HEK293T (cell line): ENCODE measurements at regions not wholly inside any gene's neighbourhood (a gene's known extent, or its start where the extent isn't known, plus 50 kb on each side); places are given as distances from the start of the nearest gene placed in this dataset.

Source experiments
- CTCF ChIA-PET: fragments of 350-600 bp; formaldehyde crosslinking; extraction: SDS; loops from one replicate; lab custom pipeline; 2021; ENCODE audit warnings: antibody characterized with exemption, inconsistent platforms; lab: Yijun Ruan, JAX
- POLR2A ChIA-PET: fragments of 350-600 bp; formaldehyde crosslinking; extraction: SDS; loops from one replicate; lab custom pipeline; 2020; ENCODE audit warnings: antibody characterized with exemption, inconsistent platforms; lab: Yijun Ruan, JAX
- DNase-seq: peaks from one replicate; pipeline ENCODE4 v3.0.0; 2012; ENCODE audit warnings: mixed read lengths; ENCODE audit errors: extremely low spot score
- ARNT ChIP-seq: fragments of 450-650 bp; IDR thresholded peaks from 2 replicates; pipeline ENCODE4 v1.6.1; 2017; ENCODE audit warnings: mild to moderate bottlenecking
- BHLHE40 ChIP-seq: fragments of 450-650 bp; IDR thresholded peaks from 2 replicates; pipeline ENCODE4 v1.6.1; 2016; ENCODE audit warnings: mild to moderate bottlenecking, moderate library complexity, borderline replicate concordance
- CTBP1 ChIP-seq: fragments of 450-650 bp; IDR thresholded peaks from 2 replicates; pipeline ENCODE4 v1.6.1; 2016; ENCODE audit warnings: borderline replicate concordance
- ELF4 ChIP-seq: fragments of 450-650 bp; IDR thresholded peaks from 2 replicates; pipeline ENCODE4 v1.6.1; 2017; ENCODE audit warnings: antibody characterized with exemption
- FOXA1 ChIP-seq: fragments of 450-650 bp; IDR thresholded peaks from 2 replicates; pipeline ENCODE4 v1.6.1; 2016; ENCODE audit warnings: mild to moderate bottlenecking
- FOXK2 ChIP-seq: fragments of 450-650 bp; IDR thresholded peaks from 2 replicates; pipeline ENCODE4 v1.6.1; 2016; ENCODE audit warnings: mild to moderate bottlenecking
- FOXM1 ChIP-seq: fragments of 450-650 bp; IDR thresholded peaks from 2 replicates; pipeline ENCODE4 v1.6.1; 2017; ENCODE audit warnings: mild to moderate bottlenecking, borderline replicate concordance
- HDGF ChIP-seq: fragments of 450-650 bp; IDR thresholded peaks from 2 replicates; pipeline ENCODE4 v1.6.1; 2017; ENCODE audit warnings: antibody characterized with exemption, borderline replicate concordance
- L3MBTL2 ChIP-seq: fragments of 450-650 bp; conservative IDR thresholded peaks from 2 replicates; pipeline ENCODE4 v1.6.1; 2016; ENCODE audit warnings: mild to moderate bottlenecking
- LEF1 ChIP-seq: fragments of 450-650 bp; IDR thresholded peaks from 2 replicates; pipeline ENCODE4 v1.6.1; 2017; ENCODE audit warnings: mild to moderate bottlenecking, borderline replicate concordance
- NFRKB ChIP-seq: fragments of 450-650 bp; IDR thresholded peaks from 2 replicates; pipeline ENCODE4 v1.6.1; 2016; ENCODE audit warnings: mild to moderate bottlenecking, moderate library complexity
- PKNOX1 ChIP-seq: fragments of 450-650 bp; IDR thresholded peaks from 2 replicates; pipeline ENCODE4 v1.6.1; 2016
- SP1 ChIP-seq: fragments of 450-650 bp; IDR thresholded peaks from 2 replicates; pipeline ENCODE4 v1.6.1; 2017
- SUZ12 ChIP-seq: fragments of 450-650 bp; IDR thresholded peaks from 2 replicates; pipeline ENCODE4 v1.6.1; 2016; ENCODE audit warnings: mild to moderate bottlenecking
- TARDBP ChIP-seq: fragments of 450-650 bp; IDR thresholded peaks from 2 replicates; pipeline ENCODE4 v1.6.1; 2016
- ZNF384 ChIP-seq: fragments of 450-650 bp; IDR thresholded peaks from 2 replicates; pipeline ENCODE4 v1.6.1; 2016

GRCh38 chr1:195122497-195122896, 1485.7 kb downstream of the KCNT2 start:
- ChIA-PET POLR2A (no interaction called here), CTCF (no interaction called here)
- TF ChIP-seq BHLHE40 (no peak), HDGF (no peak), SUZ12 (no peak), ELF4 (no peak), L3MBTL2 (no peak), FOXM1 (no peak), FOXA1 (no peak), ZNF384 (no peak), PKNOX1 (no peak), LEF1 (no peak), CTBP1 (no peak), TARDBP (no peak), FOXK2 (no peak), NFRKB (no peak), ARNT (no peak), SP1 (no peak)
- DNase-seq, result no peak

- POLR2A ChIA-PET, result no interaction called here
- no peak for DNase-seq
- CTCF ChIA-PET, result no interaction called here
- TF ChIP-seq NFRKB, result no peak
- TF ChIP-seq ARNT, result no peak
- TF ChIP-seq HDGF, result no peak
- TF ChIP-seq SUZ12, result no peak
- TF ChIP-seq ELF4, result no peak
- TF ChIP-seq L3MBTL2, result no peak
- no peak for TF ChIP-seq FOXM1
- TF ChIP-seq FOXA1, result no peak
- no peak for TF ChIP-seq ZNF384
- TF ChIP-seq SP1, result no peak
- TF ChIP-seq CTBP1, result no peak
- no peak for TF ChIP-seq BHLHE40
- no peak for TF ChIP-seq LEF1
- TF ChIP-seq PKNOX1, result no peak
These were observed 1494.8 kb downstream of the KCNT2 start for GRCh38 chr1:195113471-195113870.

GRCh38 chr1:195105773-195106172, 1502.5 kb downstream of the KCNT2 start:
- POLR2A ChIA-PET, result no interaction called here
- CTCF ChIA-PET, result no interaction called here
- no peak for DNase-seq
- TF ChIP-seq LEF1 (no peak), HDGF (no peak), FOXA1 (no peak), ARNT (no peak)

- CTCF ChIA-PET, result no interaction called here
- TF ChIP-seq FOXA1 (no peak), BHLHE40 (no peak), SUZ12 (no peak), ELF4 (no peak), PKNOX1 (no peak), FOXK2 (no peak), ZNF384 (no peak), L3MBTL2 (no peak), TARDBP (no peak), CTBP1 (no peak), SP1 (no peak), NFRKB (no peak), LEF1 (no peak), HDGF (no peak), FOXM1 (no peak), ARNT (no peak)
- POLR2A ChIA-PET, result no interaction called here
- DNase-seq, result no peak
These were observed 1503.0 kb downstream of the KCNT2 start for GRCh38 chr1:195105281-195105680.

GRCh38 chr1:195097316-195097715, 1510.9 kb downstream of the KCNT2 start:
- no peak for TF ChIP-seq BHLHE40
- no peak for TF ChIP-seq SP1
- TF ChIP-seq L3MBTL2, result no peak
- ChIA-PET POLR2A (no interaction called here), CTCF (no interaction called here)
- no peak for DNase-seq

GRCh38 chr1:195096051-195096521, 1512.2 kb downstream of the KCNT2 start:
- no peak for DNase-seq
- CTCF ChIA-PET, result no interaction called here
- POLR2A ChIA-PET, result no interaction called here
- TF ChIP-seq TARDBP, result no peak
- no peak for TF ChIP-seq SP1
- TF ChIP-seq NFRKB, result no peak
- TF ChIP-seq FOXK2, result no peak
- no peak for TF ChIP-seq SUZ12
- no peak for TF ChIP-seq FOXA1
- no peak for TF ChIP-seq FOXM1
- TF ChIP-seq CTBP1, result no peak
- no peak for TF ChIP-seq ELF4
- TF ChIP-seq HDGF, result no peak
- no peak for TF ChIP-seq LEF1
- TF ChIP-seq PKNOX1, result no peak
- TF ChIP-seq ARNT, result no peak
- TF ChIP-seq L3MBTL2, result no peak
- no peak for TF ChIP-seq ZNF384
- TF ChIP-seq BHLHE40, result no peak
